ENCODE measurements at regions not wholly inside any gene's neighbourhood (a gene's known extent, or its start where the extent isn't known, plus 50 kb on each side); places are given as distances from the start of the nearest gene placed in this dataset.
"Not testable (repeated sequence)": the region's sequence is repeated elsewhere in the genome, so short reads cannot be mapped to it uniquely, and the experiment has no call there.

- no peak for DNase-seq (ENCODE audit: low read depth, low spot score)
- H3K27ac ChIP-seq (ENCODE audit: low read depth, low read length): no peak overlapping the region
- RAD21 ChIA-PET (ENCODE audit: low non-redundant PET in 1 of 2, low total read pairs in 2 of 2, uncharacterized antibody in 2 of 2, unreplicated experiment in 2 of 2): no interaction called here
- CTCF ChIA-PET: no interaction called here
- TF ChIP-seq RAD21 (IDR thresholded peaks at IDR 0.05; ENCODE audit: low read depth) (no peak), EGR1 (IDR thresholded peaks at IDR 0.05; ENCODE audit: low read depth) (no peak), ZFX (IDR thresholded peaks at IDR 0.05) (no peak), SP1 (IDR thresholded peaks at IDR 0.05; ENCODE audit: low read depth) (no peak)
- no peaks in the 10 kb centered on the region for H3K27me3 ChIP-seq (ENCODE audit: insufficient read depth, low read length)
- no peaks in the 10 kb centered on the region for H3K9me3 ChIP-seq (ENCODE audit: control insufficient read depth in 1 of 2, insufficient read depth in 1 of 2, low read depth in 1 of 2, low read length in 2 of 2)
- intact Hi-C loops (cut with micrococcal nuclease): no loop called here
- H3K9ac ChIP-seq (ENCODE audit: low read length): no peak overlapping the region
- BruUV-seq (replicated peaks): no TSS peak
- no peaks in the 10 kb centered on the region for H3K79me2 ChIP-seq (ENCODE audit: insufficient read depth, low read length)
- H4K20me1 ChIP-seq (ENCODE audit: insufficient read depth): no peaks in the 10 kb centered on the region; the same call in 1 of the 2 replicates
- no peak for ATAC-seq
- H2AFZ ChIP-seq (ENCODE audit: low read depth, low read length, poor library complexity, severe bottlenecking): no peak overlapping the region
- H3K4me1 ChIP-seq (ENCODE audit: control insufficient read depth in 1 of 2, insufficient read depth in 2 of 2, low read length in 2 of 2): no peaks in the 10 kb centered on the region
- no peak overlapping the region for H3K4me3 ChIP-seq (replicated peaks in 1 of 2; ENCODE audit: low read depth in 1 of 2, low read length in 2 of 2)
- POLR2A ChIA-PET: no interaction called here
- no peaks in the 10 kb centered on the region for H3K36me3 ChIP-seq (ENCODE audit: control insufficient read depth in 1 of 2, insufficient read depth in 2 of 2, low read length in 2 of 2)
- H3K9me2 ChIP-seq (ENCODE audit: insufficient read depth): no peaks in the 10 kb centered on the region
- H3K4me2 ChIP-seq (ENCODE audit: low read length): no peak overlapping the region
Measured at GRCh38 chr16:26627958-26628357, 438.8 kb upstream of the C16orf82 start.

GRCh38 chr16:26631365-26631764 lies 435.4 kb upstream of the C16orf82 start:
- H3K27ac ChIP-seq (ENCODE audit: low read depth, low read length); H3K4me3 ChIP-seq (replicated peaks in 1 of 2; ENCODE audit: low read depth in 1 of 2, low read length in 2 of 2); H3K9me2 ChIP-seq (ENCODE audit: insufficient read depth); H2AFZ ChIP-seq (ENCODE audit: low read depth, low read length, poor library complexity, severe bottlenecking); RAD21 ChIA-PET (ENCODE audit: low non-redundant PET in 1 of 2, low total read pairs in 2 of 2, uncharacterized antibody in 2 of 2, unreplicated experiment in 2 of 2); H3K4me2 ChIP-seq (ENCODE audit: low read length); H3K9me3 ChIP-seq (ENCODE audit: control insufficient read depth in 1 of 2, insufficient read depth in 1 of 2, low read depth in 1 of 2, low read length in 2 of 2); ATAC-seq; POLR2A ChIA-PET; H3K9ac ChIP-seq (ENCODE audit: low read length); H4K20me1 ChIP-seq (ENCODE audit: insufficient read depth); H3K27me3 ChIP-seq (ENCODE audit: insufficient read depth, low read length); DNase-seq (ENCODE audit: low read depth, low spot score); H3K79me2 ChIP-seq (ENCODE audit: insufficient read depth, low read length); H3K4me1 ChIP-seq (ENCODE audit: control insufficient read depth in 1 of 2, insufficient read depth in 2 of 2, low read length in 2 of 2); CTCF ChIA-PET; intact Hi-C loops (cut with micrococcal nuclease); H3K36me3 ChIP-seq (ENCODE audit: control insufficient read depth in 1 of 2, insufficient read depth in 2 of 2, low read length in 2 of 2); BruUV-seq (replicated peaks): not testable (repeated sequence)

- no peaks in the 10 kb centered on the region for H3K79me2 ChIP-seq (ENCODE audit: insufficient read depth, low read length)
- CTCF ChIA-PET: no interaction called here
Measured at GRCh38 chr16:26642047-26642664, 424.6 kb upstream of the C16orf82 start.

More at GRCh38 chr16:26642047-26642664, 424.6 kb upstream of the C16orf82 start:
- no peaks in the 10 kb centered on the region for H4K20me1 ChIP-seq (ENCODE audit: insufficient read depth)
- no peak for ATAC-seq
- TF ChIP-seq SIN3A (IDR thresholded peaks at IDR 0.05; ENCODE audit: low read depth) (no peak), MAX (IDR thresholded peaks at IDR 0.05) (no peak), EZH2phosphoT487 (IDR thresholded peaks at IDR 0.05; ENCODE audit: borderline replicate concordance) (no peak)
- no peak overlapping the region for H3K4me3 ChIP-seq (replicated peaks in 1 of 2; ENCODE audit: low read depth in 1 of 2, low read length in 2 of 2)
- POLR2A ChIA-PET: no interaction called here
- no peaks in the 10 kb centered on the region for H3K36me3 ChIP-seq (ENCODE audit: control insufficient read depth in 1 of 2, insufficient read depth in 2 of 2, low read length in 2 of 2)
- DNase-seq (ENCODE audit: low read depth, low spot score): no peak
- intact Hi-C loops (cut with micrococcal nuclease): no loop called here
- no peak overlapping the region for H2AFZ ChIP-seq (ENCODE audit: low read depth, low read length, poor library complexity, severe bottlenecking)
- no peaks in the 10 kb centered on the region for H3K9me2 ChIP-seq (ENCODE audit: insufficient read depth)
- no peaks in the 10 kb centered on the region for H3K9me3 ChIP-seq (ENCODE audit: control insufficient read depth in 1 of 2, insufficient read depth in 1 of 2, low read depth in 1 of 2, low read length in 2 of 2)
- H3K27ac ChIP-seq (ENCODE audit: low read depth, low read length): no peak overlapping the region
- no peaks in the 10 kb centered on the region for H3K27me3 ChIP-seq (ENCODE audit: insufficient read depth, low read length)
- H3K4me2 ChIP-seq (ENCODE audit: low read length): no peak overlapping the region
- H3K9ac ChIP-seq (ENCODE audit: low read length): no peak overlapping the region
- RAD21 ChIA-PET (ENCODE audit: low non-redundant PET in 1 of 2, low total read pairs in 2 of 2, uncharacterized antibody in 2 of 2, unreplicated experiment in 2 of 2): no interaction called here
- BruUV-seq (replicated peaks): no TSS peak
- H3K4me1 ChIP-seq (ENCODE audit: control insufficient read depth in 1 of 2, insufficient read depth in 2 of 2, low read length in 2 of 2): no peaks in the 10 kb centered on the region
